ENCODE measurements at regions not wholly inside any gene's neighbourhood (a gene's known extent, or its start where the extent isn't known, plus 50 kb on each side); places are given as distances from the start of the nearest gene placed in this dataset.

- TF ChIP-seq RXRA (IDR thresholded peaks at IDR 0.05; ENCODE audit: borderline replicate concordance, low read depth): no peak
- TF ChIP-seq MXI1 (IDR thresholded peaks at IDR 0.05; ENCODE audit: low read depth, low read length): no peak
- no peak for TF ChIP-seq TCF12 (IDR thresholded peaks at IDR 0.05)
- TF ChIP-seq TAF1 (IDR thresholded peaks at IDR 0.05; ENCODE audit: borderline replicate concordance, low read depth, low read length): no peak
- TF ChIP-seq SMC3 (IDR thresholded peaks at IDR 0.05; ENCODE audit: low read depth, low read length): no peak
- TF ChIP-seq, protein P1, sequence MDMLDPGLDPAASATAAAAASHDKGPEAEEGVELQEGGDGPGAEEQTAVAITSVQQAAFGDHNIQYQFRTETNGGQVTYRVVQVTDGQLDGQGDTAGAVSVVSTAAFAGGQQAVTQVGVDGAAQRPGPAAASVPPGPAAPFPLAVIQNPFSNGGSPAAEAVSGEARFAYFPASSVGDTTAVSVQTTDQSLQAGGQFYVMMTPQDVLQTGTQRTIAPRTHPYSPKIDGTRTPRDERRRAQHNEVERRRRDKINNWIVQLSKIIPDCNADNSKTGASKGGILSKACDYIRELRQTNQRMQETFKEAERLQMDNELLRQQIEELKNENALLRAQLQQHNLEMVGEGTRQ (IDR thresholded peaks at IDR 0.05; ENCODE audit: borderline replicate concordance, low read depth, low read length): no peak
- no peak for TF ChIP-seq GABPA (IDR thresholded peaks at IDR 0.05; ENCODE audit: low read depth)
- no peak for TF ChIP-seq CHD2 (IDR thresholded peaks at IDR 0.05; ENCODE audit: low read length, partially characterized antibody)
- no peak for TF ChIP-seq GATA2 (CRISPR knock-in tag; IDR thresholded peaks at IDR 0.05)
- TF ChIP-seq ELF1 (IDR thresholded peaks at IDR 0.05): no peak
Observed at GRCh38 chr9:1531424-1531823, 481.3 kb downstream of the DMRT2 start (continued).

DNA sequence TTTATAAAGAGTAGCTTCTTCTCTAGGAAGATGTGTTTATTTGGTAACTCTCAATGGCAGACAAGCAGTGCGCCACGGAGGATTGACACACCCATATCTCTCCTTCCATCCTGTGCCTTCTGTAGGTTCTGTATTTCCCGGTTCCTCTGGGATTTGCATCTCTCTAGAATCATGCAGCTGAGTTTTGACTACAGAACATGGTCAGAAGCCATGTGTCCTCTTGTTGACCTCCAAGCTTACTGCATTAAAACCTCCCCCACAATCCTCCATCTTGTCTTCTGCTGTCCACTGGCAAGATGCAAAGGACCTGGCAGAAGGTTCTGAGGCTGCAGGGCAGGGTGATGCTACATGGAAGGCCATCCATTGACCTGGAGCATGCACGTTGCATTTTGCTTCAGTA is 482.0 kb downstream of the DMRT2 start:
- Histone ChIP-seq H3K9me2 (no peaks in the 10 kb centered on the region), H3K27ac (ENCODE audit: low read depth in 2 of 2, low read length in 1 of 2) (no peak overlapping the region), H3K36me3 (replicated peaks in 1 of 2; ENCODE audit: control insufficient read depth in 1 of 2, insufficient read depth in 2 of 2, low read length in 1 of 2) (no peaks in the 10 kb centered on the region), H3F3A (replicated peaks; ENCODE audit: insufficient read depth) (no peaks in the 10 kb centered on the region), H3K4me3 (ENCODE audit: low read depth in 2 of 2, low read length in 1 of 2) (no peak overlapping the region), H4K20me1 (ENCODE audit: insufficient read depth) (no peaks in the 10 kb centered on the region), H3K27me3 (ENCODE audit: insufficient read depth) (no peaks in the 10 kb centered on the region), H3K79me2 (ENCODE audit: insufficient read depth) (no peaks in the 10 kb centered on the region), H2AFZ (ENCODE audit: low read depth) (no peak overlapping the region), H3K4me1 (ENCODE audit: control insufficient read depth in 1 of 2, insufficient read depth in 2 of 2, low read depth in 1 of 2, low read length in 1 of 2) (no peaks in the 10 kb centered on the region), H3K9ac (no peak overlapping the region), H3K9me3 (no peaks in the 10 kb centered on the region), H3K4me2 (no peak overlapping the region)
- 1% methylated on average over 4 of the region's 4 CpGs for whole genome bisulfite sequencing (ENCODE audit: low lambda C conversion rate)
- ChIA-PET CTCF (no interaction called here), POLR2A (no interaction called here)
- no peak for DNase-seq
- TF ChIP-seq YY1 (IDR thresholded peaks at IDR 0.05; ENCODE audit: low read depth): no peak
- TF ChIP-seq CHD2 (IDR thresholded peaks at IDR 0.05; ENCODE audit: low read length, partially characterized antibody): no peak
- no peak for TF ChIP-seq EZH2phosphoT487 (IDR thresholded peaks at IDR 0.05; ENCODE audit: borderline replicate concordance, low read depth)
- no peak for TF ChIP-seq RAD21 (IDR thresholded peaks at IDR 0.05; ENCODE audit: low read length)
- no peak for TF ChIP-seq FOXJ3 (CRISPR knock-in tag; IDR thresholded peaks at IDR 0.05)
- TF ChIP-seq ELF1 (IDR thresholded peaks at IDR 0.05): no peak
- TF ChIP-seq PBX3 (IDR thresholded peaks at IDR 0.05): no peak
- no peak for TF ChIP-seq CTCF (IDR thresholded peaks at IDR 0.05)
- no peak for TF ChIP-seq TAF1 (IDR thresholded peaks at IDR 0.05; ENCODE audit: borderline replicate concordance, low read depth, low read length)
- no peak for TF ChIP-seq JUND (IDR thresholded peaks at IDR 0.05)
- no peak for TF ChIP-seq NRF1 (IDR thresholded peaks at IDR 0.05; ENCODE audit: low read depth, low read length)
- no peak for TF ChIP-seq RXRA (IDR thresholded peaks at IDR 0.05; ENCODE audit: borderline replicate concordance, low read depth)
- TF ChIP-seq POLR2AphosphoS5 (IDR thresholded peaks at IDR 0.05; ENCODE audit: low read depth, low read length): no peak
